OCI-LY7 (cell line): ENCODE measurements at regions not wholly inside any gene's neighbourhood (a gene's known extent, or its start where the extent isn't known, plus 50 kb on each side); places are given as distances from the start of the nearest gene placed in this dataset.

Source experiments
- BruUV-seq: library from RNA; stranded (reverse); fragments of 400-500 nt; replicated peaks from 2 replicates; lab custom pipeline; 2021; lab: Mats Ljungman, UMichigan
- CTCF ChIA-PET: fragments of 300-600 bp; sonication (Branson Sonifier 250); formaldehyde crosslinking; loops from one replicate; lab custom pipeline; 2022; ENCODE audit warnings: antibody characterized with exemption; ENCODE audit not compliant: unreplicated experiment; lab: Charles Lee
- POLR2A ChIA-PET: fragments of 300-600 bp; sonication (Branson Sonifier 250); formaldehyde crosslinking; loops from one replicate; lab custom pipeline; 2022; ENCODE audit warnings: antibody characterized with exemption; lab: Charles Lee
- DNase-seq: peaks from one replicate; pipeline ENCODE4 v3.0.0-alpha.2; 2015; ENCODE audit warnings: low spot score
- H2AFZ ChIP-seq: fragments of 200-600 bp; sonication (generic), shearing (Covaris generic); 2 replicates; pipeline ENCODE4 v1.6.1; 2014; ENCODE audit warnings: mild to moderate bottlenecking, antibody characterized with exemption, low read length, moderate library complexity
- H3K27ac ChIP-seq: fragments of 200-600 bp; sonication (generic); 2 replicates; pipeline ENCODE4 v1.5.1; 2014; ENCODE audit warnings: mixed run types, low read depth, mild to moderate bottlenecking, moderate library complexity, low read length, inconsistent platforms; ENCODE audit not compliant: poor library complexity, severe bottlenecking
- H3K36me3 ChIP-seq: fragments of 200-600 bp; sonication (generic); 2 replicates; pipeline ENCODE4 v1.6.1; 2014; ENCODE audit warnings: mild to moderate bottlenecking, antibody characterized with exemption, low read length, moderate library complexity, mixed read lengths; ENCODE audit not compliant: insufficient read depth
- H3K4me1 ChIP-seq: fragments of 200-600 bp; sonication (generic); 2 replicates; pipeline ENCODE4 v1.5.1; 2014; ENCODE audit warnings: mild to moderate bottlenecking, low read length; ENCODE audit not compliant: insufficient read depth, poor library complexity, severe bottlenecking
- H3K4me2 ChIP-seq: fragments of 200-600 bp; sonication (generic); 2 replicates; pipeline ENCODE4 v1.6.1; 2014; ENCODE audit warnings: mild to moderate bottlenecking, low read length
- H3K4me3 ChIP-seq: fragments of 200-600 bp; sonication (generic); 2 replicates; pipeline ENCODE4 v1.5.1; 2014; ENCODE audit warnings: mild to moderate bottlenecking, low read depth, low read length; ENCODE audit not compliant: poor library complexity, severe bottlenecking
- H3K79me2 ChIP-seq: fragments of 200-600 bp; sonication (generic); 2 replicates; pipeline ENCODE4 v1.6.1; 2016; ENCODE audit warnings: low read depth, mild to moderate bottlenecking, low read length, moderate library complexity, mixed read lengths; ENCODE audit not compliant: insufficient read depth
- H3K9me2 ChIP-seq: fragments of 200-600 bp; sonication (generic); 2 replicates; pipeline ENCODE4 v1.6.1; 2016; ENCODE audit warnings: mild to moderate bottlenecking, low read length, mixed read lengths; ENCODE audit not compliant: insufficient read depth
- H3K9me3 ChIP-seq: fragments of 200-600 bp; sonication (generic); 2 replicates; pipeline ENCODE4 v1.6.1; 2014; ENCODE audit warnings: mild to moderate bottlenecking, mixed run types, low read length, mixed read lengths
- H4K20me1 ChIP-seq: fragments of 200-600 bp; sonication (generic); 2 replicates; pipeline ENCODE4 v1.6.1; 2014; ENCODE audit warnings: mild to moderate bottlenecking, antibody characterized with exemption, low read length, moderate library complexity, mixed read lengths; ENCODE audit not compliant: insufficient read depth
- EZH2phosphoT487 ChIP-seq: fragments of 200-600 bp; sonication (generic); IDR thresholded peaks from 2 replicates; pipeline ENCODE4 v1.6.1; 2018; ENCODE audit warnings: low read depth, borderline replicate concordance, mild to moderate bottlenecking, mixed run types, antibody characterized with exemption, low read length, moderate library complexity, mixed read lengths
- intact Hi-C: fragments of 100-400 bp; cut with micrococcal nuclease; formaldehyde crosslinking; loops from one replicate; pipeline ENCODE4 v1.10.0; 2022; ENCODE audit not compliant: unreplicated experiment
- TF ChIP-seq, protein P1 (sequence below): fragments of 200-600 bp; sonication (generic); conservative IDR thresholded peaks from 2 replicates; pipeline ENCODE4 v1.5.1; 2014; ENCODE audit warnings: mild to moderate bottlenecking, antibody characterized with exemption, low read length, moderate library complexity, mixed read lengths

DNA sequence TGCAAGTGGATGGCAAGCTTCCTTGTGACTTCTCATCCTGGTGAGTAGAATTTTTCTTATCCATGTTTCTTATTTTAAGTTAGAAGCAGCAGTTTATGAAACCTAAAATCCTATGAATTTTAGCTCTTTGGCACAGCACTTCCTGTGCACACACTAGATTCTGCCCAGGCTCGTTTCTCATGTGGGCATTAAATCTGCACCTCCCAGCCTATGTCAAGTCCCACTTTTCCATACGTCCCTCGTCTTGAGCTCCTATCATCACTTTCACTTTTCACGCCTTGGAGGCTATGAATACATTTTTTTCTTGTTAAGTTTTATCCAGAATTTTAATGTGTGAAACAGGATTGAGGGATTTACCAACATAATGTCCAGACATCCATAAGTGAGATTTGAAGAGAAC lies 142.1 kb downstream of the MRPS6 start:
- no peaks in the 10 kb centered on the region for H3K4me1 ChIP-seq
- no peaks in the 10 kb centered on the region for H3K9me3 ChIP-seq
- H2AFZ ChIP-seq = no peak overlapping the region
- no peak for DNase-seq
- TF ChIP-seq, protein P1, sequence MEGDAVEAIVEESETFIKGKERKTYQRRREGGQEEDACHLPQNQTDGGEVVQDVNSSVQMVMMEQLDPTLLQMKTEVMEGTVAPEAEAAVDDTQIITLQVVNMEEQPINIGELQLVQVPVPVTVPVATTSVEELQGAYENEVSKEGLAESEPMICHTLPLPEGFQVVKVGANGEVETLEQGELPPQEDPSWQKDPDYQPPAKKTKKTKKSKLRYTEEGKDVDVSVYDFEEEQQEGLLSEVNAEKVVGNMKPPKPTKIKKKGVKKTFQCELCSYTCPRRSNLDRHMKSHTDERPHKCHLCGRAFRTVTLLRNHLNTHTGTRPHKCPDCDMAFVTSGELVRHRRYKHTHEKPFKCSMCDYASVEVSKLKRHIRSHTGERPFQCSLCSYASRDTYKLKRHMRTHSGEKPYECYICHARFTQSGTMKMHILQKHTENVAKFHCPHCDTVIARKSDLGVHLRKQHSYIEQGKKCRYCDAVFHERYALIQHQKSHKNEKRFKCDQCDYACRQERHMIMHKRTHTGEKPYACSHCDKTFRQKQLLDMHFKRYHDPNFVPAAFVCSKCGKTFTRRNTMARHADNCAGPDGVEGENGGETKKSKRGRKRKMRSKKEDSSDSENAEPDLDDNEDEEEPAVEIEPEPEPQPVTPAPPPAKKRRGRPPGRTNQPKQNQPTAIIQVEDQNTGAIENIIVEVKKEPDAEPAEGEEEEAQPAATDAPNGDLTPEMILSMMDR = no peak
- TF ChIP-seq EZH2phosphoT487 = no peak
- no peak overlapping the region for H3K4me2 ChIP-seq
- ChIA-PET POLR2A (interaction anchor here (0.9 to 1.0 kb wide), 2 partner anchors 11 to 42 kb away, joined by 3 to 4 read pairs; no protein-coding TSS in a partner anchor), CTCF (no interaction called here)
- no peaks in the 10 kb centered on the region for H4K20me1 ChIP-seq
- no peaks in the 10 kb centered on the region for H3K79me2 ChIP-seq
- H3K9me2 ChIP-seq = no peaks in the 10 kb centered on the region
- no peaks in the 10 kb centered on the region for H3K36me3 ChIP-seq
- H3K4me3 ChIP-seq = no peak overlapping the region
- intact Hi-C loops = no loop called here
- no peak overlapping the region for H3K27ac ChIP-seq
- no TSS peak for BruUV-seq

DNA sequence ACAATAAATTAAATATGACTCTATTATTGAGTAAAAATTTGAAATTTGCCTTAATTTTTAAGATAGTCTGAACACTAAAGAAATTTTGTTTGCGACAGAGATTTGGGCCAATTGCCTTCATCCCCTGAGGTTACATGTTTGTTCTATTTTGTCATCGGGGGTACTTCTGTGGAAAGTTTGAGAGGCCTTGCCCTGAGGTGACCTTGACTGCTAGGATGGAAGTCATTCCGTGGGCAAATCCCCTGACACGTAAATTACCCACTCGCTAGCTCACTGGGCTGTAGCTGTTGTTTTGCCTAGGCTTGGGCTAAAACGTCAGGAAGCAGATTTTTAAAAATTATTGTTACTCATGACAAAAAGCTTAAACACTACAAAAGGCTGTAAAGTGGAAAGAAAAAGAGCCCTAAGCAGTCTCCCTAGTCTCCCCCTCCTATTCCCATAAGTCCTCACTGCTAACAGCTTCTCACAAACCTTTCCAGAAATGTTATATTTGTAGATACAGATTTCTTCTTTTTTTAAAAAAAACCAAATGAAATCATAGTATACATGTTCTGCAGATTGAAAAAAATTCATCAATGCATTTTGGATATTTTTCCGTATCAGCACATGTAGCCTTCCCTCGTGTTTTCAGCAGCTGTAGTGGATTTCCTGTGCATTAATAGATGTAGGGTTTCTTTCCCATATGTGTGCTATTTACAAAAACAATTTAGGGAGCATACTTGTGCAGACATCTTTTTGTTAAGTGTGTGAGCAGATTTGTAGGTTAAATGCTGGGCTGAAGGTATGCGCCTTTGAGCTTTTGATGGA lies 142.7 kb downstream of the MRPS6 start:
- no peak overlapping the region for H3K27ac ChIP-seq
- TF ChIP-seq EZH2phosphoT487 = no peak
- TF ChIP-seq, protein P1 = no peak
- no peak overlapping the region for H2AFZ ChIP-seq
- H3K4me2 ChIP-seq = no peak overlapping the region
- no peaks in the 10 kb centered on the region for H4K20me1 ChIP-seq
- no peak for DNase-seq
- no peaks in the 10 kb centered on the region for H3K9me3 ChIP-seq
- H3K9me2 ChIP-seq = no peaks in the 10 kb centered on the region
- intact Hi-C loops = no loop called here
- H3K4me1 ChIP-seq = no peaks in the 10 kb centered on the region
- POLR2A ChIA-PET = interaction anchor here (0.9 to 1.0 kb wide), 2 partner anchors 12 to 42 kb away, joined by 3 to 4 read pairs; no protein-coding TSS in a partner anchor
- H3K36me3 ChIP-seq = no peaks in the 10 kb centered on the region
- no peak overlapping the region for H3K4me3 ChIP-seq
- no TSS peak for BruUV-seq
- CTCF ChIA-PET = no interaction called here
- H3K79me2 ChIP-seq = no peaks in the 10 kb centered on the region

DNA sequence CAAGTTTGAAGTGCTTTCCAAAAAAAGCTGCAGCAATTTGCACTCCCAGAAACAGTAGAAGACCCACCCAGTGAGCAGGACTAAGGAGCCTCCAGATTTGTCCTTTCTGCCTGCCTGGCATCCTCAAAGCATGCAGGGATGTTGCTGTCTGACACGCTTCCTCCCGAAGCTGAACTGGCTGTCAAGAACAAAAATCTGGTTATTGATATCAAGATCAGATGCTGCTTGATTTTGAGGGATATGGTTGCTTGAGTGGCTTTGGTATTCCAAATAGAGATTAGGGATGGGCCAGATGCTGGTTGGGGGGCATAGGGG lies 143.3 kb downstream of the MRPS6 start:
- no peaks in the 10 kb centered on the region for H3K9me3 ChIP-seq
- no peak overlapping the region for H3K4me3 ChIP-seq
- no peak for DNase-seq
- intact Hi-C loops = no loop called here
- H2AFZ ChIP-seq = no peak overlapping the region
- CTCF ChIA-PET = no interaction called here
- no peaks in the 10 kb centered on the region for H3K9me2 ChIP-seq
- POLR2A ChIA-PET = interaction anchor here (0.9 to 1.0 kb wide), 2 partner anchors 12 to 41 kb away, joined by 3 to 4 read pairs; no protein-coding TSS in a partner anchor
- H4K20me1 ChIP-seq = no peaks in the 10 kb centered on the region
- no peaks in the 10 kb centered on the region for H3K36me3 ChIP-seq
- no TSS peak for BruUV-seq
- H3K79me2 ChIP-seq = no peaks in the 10 kb centered on the region
- no peak overlapping the region for H3K4me2 ChIP-seq
- TF ChIP-seq, protein P1 = no peak
- TF ChIP-seq EZH2phosphoT487 = no peak
- H3K27ac ChIP-seq = no peak overlapping the region
- no peaks in the 10 kb centered on the region for H3K4me1 ChIP-seq
